SK-N-SH (cell line): ENCODE measurements at regions not wholly inside any gene's neighbourhood (a gene's known extent, or its start where the extent isn't known, plus 50 kb on each side); places are given as distances from the start of the nearest gene placed in this dataset.

Experiments
- CTCF ChIA-PET: fragments of 300-600, 350-600 bp; formaldehyde crosslinking; extraction: SDS; loops from one replicate; lab custom pipeline; 2021; lab: Yijun Ruan, JAX
- POLR2A ChIA-PET: fragments of 350-600 bp; sonication (Branson Sonifier 250); formaldehyde crosslinking; extraction: SDS; loops from one replicate; lab custom pipeline; 2020; ENCODE audit warnings: antibody characterized with exemption, inconsistent platforms; lab: Yijun Ruan, JAX
- DNase-seq: peaks from one replicate; pipeline ENCODE4 v3.0.0; 2012
- H2AFZ ChIP-seq: fragments of 200-600 bp; sonication (generic); 2 replicates; pipeline ENCODE4 v1.8.1; 2016; ENCODE audit warnings: antibody characterized with exemption, mild to moderate bottlenecking, low read depth
- H3F3A ChIP-seq: fragments of 200-600 bp; sonication (generic); replicated peaks from 2 replicates; pipeline ENCODE3; 2016; ENCODE audit warnings: antibody characterized with exemption, mild to moderate bottlenecking; ENCODE audit not compliant: insufficient read depth
- H3K27ac ChIP-seq, 2 experiments: fragments of 200-500 bp in 1 of 2; fragments of 200-600 bp in 1 of 2; sonication (Bioruptor generic) in 1 of 2; sonication (generic), shearing (Covaris generic) in 1 of 2; 2 replicates each; pipeline versions ENCODE4 v1.5.1 to v1.6.1; 2014 to 2016; ENCODE audit warnings: low read depth in 2 of 2, inconsistent platforms in 1 of 2, low read length in 1 of 2, mild to moderate bottlenecking in 1 of 2, mixed read lengths in 1 of 2
- H3K27me3 ChIP-seq: fragments of 200-600 bp; sonication (generic), shearing (Covaris generic); 2 replicates; pipeline ENCODE4 v1.6.1; 2016; ENCODE audit warnings: mixed run types; ENCODE audit not compliant: insufficient read depth
- H3K36me3 ChIP-seq, 2 experiments: fragments of 200-500 bp in 1 of 2; fragments of 200-600 bp in 1 of 2; sonication (Bioruptor generic) in 1 of 2; sonication (generic) in 1 of 2; replicated peaks in 1 of 2; 2 replicates each; pipeline versions ENCODE3 to v1.5.1; 2014 to 2016; ENCODE audit warnings: low read length in 1 of 2, mild to moderate bottlenecking in 1 of 2; ENCODE audit not compliant: insufficient read depth in 2 of 2, control insufficient read depth in 1 of 2
- H3K4me1 ChIP-seq, 2 experiments: fragments of 200-500 bp in 1 of 2; fragments of 200-600 bp in 1 of 2; sonication (Bioruptor generic) in 1 of 2; sonication (generic), shearing (Covaris generic) in 1 of 2; 2 replicates each; pipeline versions ENCODE4 v1.5.1 to v1.6.1; 2014 to 2016; ENCODE audit warnings: low read depth in 1 of 2, low read length in 1 of 2, mixed run types in 1 of 2; ENCODE audit not compliant: insufficient read depth in 2 of 2, control insufficient read depth in 1 of 2
- H3K4me2 ChIP-seq: fragments of 200-600 bp; sonication (generic), shearing (Covaris generic); 2 replicates; pipeline ENCODE4 v1.6.1; 2017; ENCODE audit warnings: mixed run types
- H3K4me3 ChIP-seq, 2 experiments: fragments of 200-500 bp in 1 of 2; fragments of 200-600 bp in 1 of 2; sonication (Bioruptor generic) in 1 of 2; sonication (generic), shearing (Covaris generic) in 1 of 2; 2 replicates each; pipeline versions ENCODE4 v1.5.1 to v1.8.1; 2014 to 2016; ENCODE audit warnings: low read depth in 2 of 2, inconsistent platforms in 1 of 2, low read length in 1 of 2, mild to moderate bottlenecking in 1 of 2, mixed read lengths in 1 of 2, moderate library complexity in 1 of 2
- H3K79me2 ChIP-seq: fragments of 200-600 bp; sonication (generic); 2 replicates; pipeline ENCODE4 v1.8.1; 2017; ENCODE audit warnings: mild to moderate bottlenecking; ENCODE audit not compliant: insufficient read depth
- H3K9ac ChIP-seq: fragments of 200-600 bp; sonication (generic); 2 replicates; pipeline ENCODE4 v1.6.1; 2017; ENCODE audit warnings: mixed run types
- H3K9me2 ChIP-seq: fragments of 200-600 bp; sonication (generic); 2 replicates; pipeline ENCODE4 v1.6.1; 2017; ENCODE audit warnings: mixed run types
- H3K9me3 ChIP-seq: fragments of 200-600 bp; sonication (generic); 2 replicates; pipeline ENCODE4 v1.6.1; 2017; ENCODE audit warnings: mixed run types, mild to moderate bottlenecking, moderate library complexity
- H4K20me1 ChIP-seq: fragments of 200-600 bp; sonication (generic); 2 replicates; pipeline ENCODE4 v1.6.1; 2017; ENCODE audit warnings: mild to moderate bottlenecking, mixed run types; ENCODE audit not compliant: insufficient read depth
- CHD2 ChIP-seq: fragments of 150-350 bp; IDR thresholded peaks from 2 replicates; pipeline ENCODE4 v1.6.1; 2018; ENCODE audit warnings: low read length; ENCODE audit not compliant: partially characterized antibody
- EP300 ChIP-seq, 2 experiments: IDR thresholded peaks; 2 replicates each; pipeline versions ENCODE4 v1.4.0 to v1.6.1; 2012; ENCODE audit warnings: borderline replicate concordance in 1 of 2, low read depth in 1 of 2, low read length in 1 of 2
- FOSL2 ChIP-seq: IDR thresholded peaks from 2 replicates; pipeline ENCODE4 v1.4.0; 2012; ENCODE audit warnings: low read depth, mild to moderate bottlenecking, moderate library complexity, borderline replicate concordance
- GABPA ChIP-seq: IDR thresholded peaks from 2 replicates; pipeline ENCODE4 v1.4.0; 2012; ENCODE audit warnings: low read depth, mild to moderate bottlenecking
- JUND ChIP-seq: IDR thresholded peaks from 2 replicates; pipeline ENCODE4 v1.4.0; 2012
- MEF2A ChIP-seq: IDR thresholded peaks from 2 replicates; pipeline ENCODE4 v1.4.0; 2012; ENCODE audit warnings: low read depth, borderline replicate concordance
- POLR2AphosphoS5 ChIP-seq: IDR thresholded peaks from 2 replicates; pipeline ENCODE4 v1.6.1; 2012; ENCODE audit warnings: low read depth, low read length
- RAD21 ChIP-seq: IDR thresholded peaks from 2 replicates; pipeline ENCODE4 v1.6.1; 2012; ENCODE audit warnings: mild to moderate bottlenecking, low read length
- RCOR1 ChIP-seq: fragments of 150-350 bp; IDR thresholded peaks from 2 replicates; pipeline ENCODE4 v1.6.1; 2017; ENCODE audit warnings: antibody characterized with exemption, low read length
- SMC3 ChIP-seq: IDR thresholded peaks from 2 replicates; pipeline ENCODE4 v1.6.1; 2012; ENCODE audit warnings: low read depth, low read length, improper control_type of control experiment
- USF1 ChIP-seq: IDR thresholded peaks from 2 replicates; pipeline ENCODE4 v1.4.0; 2012; ENCODE audit warnings: low read depth, borderline replicate concordance
- USF2 ChIP-seq: fragments of 150-350 bp; IDR thresholded peaks from 2 replicates; pipeline ENCODE4 v1.6.1; 2017; ENCODE audit warnings: antibody characterized with exemption, low read length, low read depth, borderline replicate concordance
- YY1 ChIP-seq: IDR thresholded peaks from 2 replicates; pipeline ENCODE4 v1.4.0; 2012; ENCODE audit warnings: low read depth, mild to moderate bottlenecking
- WGBS: methylation state at CpG from one replicate; pipeline ENCODE4 v1.1.6; 2017; ENCODE audit warnings: low lambda C conversion rate; 5-methylcytosine and 5-hydroxymethylcytosine counted together

- Histone ChIP-seq H3F3A (no peaks in the 10 kb centered on the region), H4K20me1 (no peaks in the 10 kb centered on the region), H3K27ac (no peak overlapping the region), H2AFZ (no peak overlapping the region), H3K9me2 (no peaks in the 10 kb centered on the region), H3K4me3 (no peak overlapping the region), H3K27me3 (no peaks in the 10 kb centered on the region), H3K4me2 (no peak overlapping the region), H3K9me3 (no peaks in the 10 kb centered on the region), H3K9ac (no peak overlapping the region), H3K4me1 (no peaks in the 10 kb centered on the region; a peak in 1 of 4 replicates), H3K79me2 (no peaks in the 10 kb centered on the region), H3K36me3 (no peaks in the 10 kb centered on the region)
- 30% methylated on average over 5 of the region's 5 CpGs for WGBS
- ChIA-PET CTCF (no interaction called here), POLR2A (no interaction called here)
- no peak for DNase-seq
- TF ChIP-seq RAD21 (no peak), FOSL2 (no peak), SMC3 (no peak), USF1 (no peak), USF2 (no peak), RCOR1 (no peak), CHD2 (no peak), JUND (no peak), EP300 (IDR thresholded peaks at IDR 0.05; ENCODE audit: borderline replicate concordance in 1 of 2, low read depth in 1 of 2, low read length in 1 of 2) (no peak), YY1 (no peak), GABPA (no peak), MEF2A (no peak)
Observed at GRCh38 chr6:8733879-8734278, 298.5 kb upstream of the SLC35B3 start.

DNA sequence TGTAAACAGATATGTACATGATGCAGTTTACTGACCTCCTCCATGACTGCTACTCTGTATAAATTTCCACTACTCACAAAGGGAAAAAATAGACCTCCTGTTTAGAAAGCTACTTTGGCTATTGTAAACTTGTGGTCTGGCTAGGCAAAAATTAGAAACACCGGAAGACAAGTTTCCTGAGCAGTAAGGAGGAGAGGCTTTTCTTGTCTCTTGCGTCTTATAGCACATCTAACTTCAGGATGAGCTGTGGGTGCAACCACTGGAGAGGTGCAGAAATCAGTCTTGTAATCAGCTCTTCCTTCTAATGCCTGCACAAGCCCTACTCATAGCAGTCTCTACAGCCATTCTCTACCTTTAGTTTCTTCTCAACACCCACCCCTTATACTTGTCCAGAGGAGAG, 296.5 kb upstream of the SLC35B3 start:
- TF ChIP-seq POLR2AphosphoS5, result no peak
- H3K4me3 ChIP-seq, result no peak overlapping the region
- H3K27me3 ChIP-seq, result no peaks in the 10 kb centered on the region
- no peak for DNase-seq
- no peak overlapping the region for H3K4me2 ChIP-seq
- no peaks in the 10 kb centered on the region; a peak in 1 of 4 replicates for H3K4me1 ChIP-seq
- ChIA-PET POLR2A (no interaction called here), CTCF (interaction anchor here (0.6 kb wide), 1 partner anchor 223 kb away, joined by 3 read pairs; no protein-coding TSS in a partner anchor)
- H3K9me2 ChIP-seq, result 0 out of 2 replicates have a peak, but pooled peaks cover 3% of the 10 kb centered on the region
- H4K20me1 ChIP-seq, result no peaks in the 10 kb centered on the region
- H3K36me3 ChIP-seq, result no peaks in the 10 kb centered on the region
- WGBS, result 50% methylated on average over 2 of the region's 2 CpGs
- H2AFZ ChIP-seq, result no peak overlapping the region
- H3K79me2 ChIP-seq, result no peaks in the 10 kb centered on the region
- H3F3A ChIP-seq, result no peaks in the 10 kb centered on the region
- no peak overlapping the region for H3K27ac ChIP-seq
- H3K9me3 ChIP-seq, result no peaks in the 10 kb centered on the region
- H3K9ac ChIP-seq, result no peak overlapping the region
